H1 (cell line): ENCODE measurements at regions not wholly inside any gene's neighbourhood (a gene's known extent, or its start where the extent isn't known, plus 50 kb on each side); places are given as distances from the start of the nearest gene placed in this dataset.

Experiments used
- CTCF ChIA-PET: fragments of 300-600 bp; sonication (Branson Sonifier 250); formaldehyde crosslinking; loops from one replicate; lab custom pipeline; 2021; ENCODE audit not compliant: partially characterized antibody; lab: Charles Lee
- POLR2A ChIA-PET: fragments of 300-600 bp; sonication (Branson Sonifier 250); formaldehyde crosslinking; loops from one replicate; lab custom pipeline; 2021; ENCODE audit warnings: inconsistent platforms; ENCODE audit not compliant: partially characterized antibody; lab: Charles Lee
- DNase-seq, 2 experiments: peaks; one replicate each; pipeline versions ENCODE4 v3.0.0 to v3.0.0-alpha.2; 2010 to 2022; ENCODE audit warnings: low spot score in 2 of 2, low read depth in 1 of 2, mixed read lengths in 1 of 2
- FAIRE-seq: peaks from 2 replicates; lab custom pipeline; 2011; peaks lifted over from hg19 to GRCh38; lab: Jason Lieb, UNC
- H2AFZ ChIP-seq: 2 replicates; pipeline ENCODE4 v1.8.1; 2012; ENCODE audit warnings: low read length, inconsistent platforms
- H2AK5ac ChIP-seq: 2 replicates; pipeline ENCODE4 v1.6.1; 2013; ENCODE audit warnings: low read depth, low read length
- H2BK120ac ChIP-seq: replicated peaks from 2 replicates; pipeline ENCODE3; 2013; ENCODE audit warnings: low read depth, low read length, inconsistent platforms
- H2BK12ac ChIP-seq: 2 replicates; pipeline ENCODE4 v1.6.1; 2013; ENCODE audit warnings: low read depth, low read length
- H2BK15ac ChIP-seq: 2 replicates; pipeline ENCODE4 v1.6.1; 2013; ENCODE audit warnings: low read length
- H2BK20ac ChIP-seq: 2 replicates; pipeline ENCODE4 v1.6.1; 2013; ENCODE audit warnings: low read length
- H2BK5ac ChIP-seq: 2 replicates; pipeline ENCODE4 v1.6.1; 2013; ENCODE audit warnings: low read depth, low read length
- H3K14ac ChIP-seq: 2 replicates; pipeline ENCODE4 v1.6.1; 2013; ENCODE audit warnings: inconsistent platforms; ENCODE audit not compliant: insufficient read length
- H3K18ac ChIP-seq: 2 replicates; pipeline ENCODE4 v1.6.1; 2013; ENCODE audit warnings: low read length; ENCODE audit errors: extremely low read depth
- H3K23ac ChIP-seq: 2 replicates; pipeline ENCODE4 v1.6.1; 2013; ENCODE audit warnings: inconsistent platforms; ENCODE audit not compliant: insufficient read length
- H3K23me2 ChIP-seq: 2 replicates; pipeline ENCODE4 v1.6.1; 2013; ENCODE audit warnings: low read depth, low read length
- H3K27ac ChIP-seq: 2 replicates; pipeline ENCODE4 v1.6.1; 2011; ENCODE audit warnings: low read depth, low read length, inconsistent platforms
- H3K27me3 ChIP-seq, 4 experiments: replicated peaks in 1 of 4; 1 replicate in 1 of 4; 2 replicates in 3 of 4; pipeline versions ENCODE4 v1.6.1 to v1.8.1; 2011 to 2013; ENCODE audit warnings: low read length in 3 of 4, mild to moderate bottlenecking in 3 of 4, inconsistent platforms in 2 of 4, mixed read lengths in 2 of 4, moderate library complexity in 1 of 4; ENCODE audit not compliant: control insufficient read depth in 3 of 4, insufficient read depth in 3 of 4; ENCODE audit errors: extremely low read depth in 1 of 4
- H3K36me3 ChIP-seq, 4 experiments: 2 replicates each; pipeline versions ENCODE4 v1.6.1 to v1.8.1; 2011 to 2013; ENCODE audit warnings: mild to moderate bottlenecking in 4 of 4, low read length in 3 of 4, moderate library complexity in 2 of 4, control low read depth in 1 of 4, inconsistent platforms in 1 of 4; ENCODE audit not compliant: insufficient read depth in 4 of 4, control insufficient read depth in 2 of 4
- H3K4ac ChIP-seq: replicated peaks from 2 replicates; pipeline ENCODE3; 2013; ENCODE audit warnings: low read length, low read depth, mixed read lengths, inconsistent platforms; ENCODE audit not compliant: insufficient read length
- H3K4me1 ChIP-seq, 4 experiments: replicated peaks in 1 of 4; 1 replicate in 1 of 4; 2 replicates in 3 of 4; pipeline versions ENCODE4 v1.6.1 to v1.8.1; 2011 to 2013; ENCODE audit warnings: low read length in 3 of 4, inconsistent platforms in 2 of 4, mixed read lengths in 1 of 4; ENCODE audit not compliant: insufficient read depth in 4 of 4, control insufficient read depth in 3 of 4
- H3K4me2 ChIP-seq, 2 experiments: 2 replicates each; pipeline versions ENCODE4 v1.6.1 to v1.8.1; 2011 to 2013; ENCODE audit warnings: low read depth in 2 of 2, low read length in 2 of 2, control low read depth in 1 of 2, inconsistent platforms in 1 of 2, mild to moderate bottlenecking in 1 of 2; ENCODE audit not compliant: insufficient read depth in 1 of 2
- H3K4me3 ChIP-seq, 4 experiments: fragments of 200-600, 300-600 bp in 1 of 4; sonication (generic), shearing (Covaris generic), sonication (Bioruptor Twin) in 1 of 4; 2 replicates each; pipeline versions ENCODE4 v1.5.1 to v1.8.1; 2011 to 2016; ENCODE audit warnings: low read length in 4 of 4, low read depth in 3 of 4, control low read depth in 2 of 4, inconsistent platforms in 2 of 4, mild to moderate bottlenecking in 2 of 4, mixed read lengths in 1 of 4, moderate library complexity in 1 of 4; ENCODE audit not compliant: insufficient read depth in 2 of 4; ENCODE audit errors: extremely low read depth in 1 of 4
- H3K56ac ChIP-seq: replicated peaks from 2 replicates; pipeline ENCODE3; 2013; ENCODE audit warnings: low read depth, mild to moderate bottlenecking, mixed read lengths, low read length, inconsistent platforms; ENCODE audit not compliant: insufficient read length
- H3K79me1 ChIP-seq: 2 replicates; pipeline ENCODE4 v1.6.1; 2013; ENCODE audit warnings: low read depth, low read length, control low read depth
- H3K79me2 ChIP-seq, 2 experiments: 2 replicates each; pipeline versions ENCODE4 v1.6.1 to v1.8.1; 2012 to 2013; ENCODE audit warnings: low read length in 2 of 2, mild to moderate bottlenecking in 2 of 2, inconsistent platforms in 1 of 2; ENCODE audit not compliant: insufficient read depth in 2 of 2, control insufficient read depth in 1 of 2
- H3K9ac ChIP-seq, 4 experiments: replicated peaks in 1 of 4; 1 replicate in 1 of 4; 2 replicates in 3 of 4; pipeline versions ENCODE4 v1.6.1 to v1.8.1; 2011 to 2013; ENCODE audit warnings: low read depth in 3 of 4, low read length in 3 of 4, control low read depth in 2 of 4, mild to moderate bottlenecking in 2 of 4, moderate library complexity in 2 of 4, inconsistent platforms in 1 of 4; ENCODE audit errors: extremely low read depth in 1 of 4
- H3K9me3 ChIP-seq, 2 experiments: 2 replicates each; pipeline versions ENCODE4 v1.6.1 to v1.8.1; 2012 to 2013; ENCODE audit warnings: mild to moderate bottlenecking in 2 of 2, moderate library complexity in 2 of 2, control low read depth in 1 of 2, inconsistent platforms in 1 of 2, low read depth in 1 of 2, low read length in 1 of 2, mixed read lengths in 1 of 2; ENCODE audit not compliant: insufficient read depth in 2 of 2
- H4K20me1 ChIP-seq, 2 experiments: replicated peaks in 1 of 2; 2 replicates each; pipeline versions ENCODE3 to v1.8.1; 2011 to 2013; ENCODE audit warnings: inconsistent platforms in 2 of 2, low read length in 2 of 2, mild to moderate bottlenecking in 1 of 2; ENCODE audit not compliant: insufficient read depth in 2 of 2, control insufficient read depth in 1 of 2
- H4K5ac ChIP-seq: 2 replicates; pipeline ENCODE4 v1.6.1; 2013; ENCODE audit warnings: low read length, low read depth, mixed read lengths, inconsistent platforms; ENCODE audit not compliant: insufficient read length
- H4K8ac ChIP-seq: 2 replicates; pipeline ENCODE4 v1.8.0; 2013; ENCODE audit warnings: mild to moderate bottlenecking, moderate library complexity, low read length, inconsistent platforms; ENCODE audit not compliant: insufficient read depth; ENCODE audit errors: extremely low read depth
- H4K91ac ChIP-seq: replicated peaks from 2 replicates; pipeline ENCODE3; 2013; ENCODE audit warnings: low read length, mixed read lengths, inconsistent platforms; ENCODE audit not compliant: insufficient read length
- BRCA1 ChIP-seq: IDR thresholded peaks from 2 replicates; pipeline ENCODE4 v1.6.1; 2012; ENCODE audit warnings: low read depth, low read length, improper control_type of control experiment
- CEBPB ChIP-seq: IDR thresholded peaks from 2 replicates; pipeline ENCODE4 v1.6.1; 2012; ENCODE audit warnings: low read depth, low read length
- CHD2 ChIP-seq: IDR thresholded peaks from 2 replicates; pipeline ENCODE4 v1.6.1; 2012; ENCODE audit warnings: low read length, improper control_type of control experiment
- CTBP2 ChIP-seq: IDR thresholded peaks from 2 replicates; pipeline ENCODE4 v1.7.0; 2011; ENCODE audit warnings: borderline replicate concordance, mild to moderate bottlenecking, moderate library complexity, mixed read lengths, low read length; ENCODE audit not compliant: insufficient read depth, insufficient read length
- CTCF ChIP-seq, 3 experiments: IDR thresholded peaks; 1 replicate in 2 of 3; 2 replicates in 1 of 3; pipeline versions ENCODE4 v1.5.1 to v1.6.1; 2011; ENCODE audit warnings: low read length in 3 of 3, mild to moderate bottlenecking in 3 of 3, inconsistent platforms in 2 of 3, low read depth in 1 of 3, moderate library complexity in 1 of 3; ENCODE audit not compliant: insufficient read depth in 1 of 3; ENCODE audit errors: control extremely low read depth in 1 of 3
- RAD21 ChIP-seq, 2 experiments: IDR thresholded peaks in 1 of 2; conservative IDR thresholded peaks in 1 of 2; 2 replicates each; pipeline ENCODE4 v1.6.1; 2011; ENCODE audit warnings: low read depth in 2 of 2, low read length in 2 of 2, improper control_type of control experiment in 1 of 2, inconsistent platforms in 1 of 2, mild to moderate bottlenecking in 1 of 2, moderate library complexity in 1 of 2
- whole genome bisulfite sequencing, 2 experiments: shearing (Covaris generic) in 1 of 2; methylation state at CpG; one replicate each; pipeline versions ENCODE4 v1.1.6 to v1.1.7; 2013 to 2015; ENCODE audit warnings: low lambda C conversion rate in 2 of 2, mixed read lengths in 2 of 2, inconsistent platforms in 1 of 2, low coverage in 1 of 2, missing lambda C conversion rate in 1 of 2; ENCODE audit not compliant: insufficient replicate concordance in 2 of 2, insufficient coverage in 1 of 2, insufficient read length in 1 of 2; ENCODE audit errors: extremely low coverage in 1 of 2, missing lambda C conversion rate in 1 of 2; 5-methylcytosine and 5-hydroxymethylcytosine counted together

GRCh38 chr2:198717451-198717850, 740.3 kb downstream of the SATB2 start:
- Histone ChIP-seq H3K79me1 (no peaks in the 10 kb centered on the region), H2BK20ac (no peak overlapping the region), H4K91ac (no peak overlapping the region), H3K27ac (no peak overlapping the region), H3K27me3 (no peaks in the 10 kb centered on the region), H4K8ac (no peak overlapping the region), H3K23ac (no peak overlapping the region), H2BK15ac (no peak overlapping the region), H2AFZ (no peak overlapping the region), H3K23me2 (no peaks in the 10 kb centered on the region), H3K4me1 (no peaks in the 10 kb centered on the region), H3K56ac (no peak overlapping the region), H3K9me3 (no peaks in the 10 kb centered on the region), H3K79me2 (no peaks in the 10 kb centered on the region), H4K20me1 (no peaks in the 10 kb centered on the region), H3K4me3 (no peak overlapping the region), H2BK120ac (no peak overlapping the region), H3K36me3 (no peaks in the 10 kb centered on the region), H2BK12ac (no peak overlapping the region), H3K4ac (no peak overlapping the region), H4K5ac (no peak overlapping the region), H3K18ac (no peak overlapping the region), H3K14ac (no peak overlapping the region), H3K4me2 (no peak overlapping the region), H2BK5ac (no peak overlapping the region), H2AK5ac (no peak overlapping the region), H3K9ac (no peak overlapping the region)
- TF ChIP-seq BRCA1 (no peak), CHD2 (no peak), CTCF (IDR thresholded peaks at IDR 0.05; ENCODE audit: control extremely low read depth in 1 of 3, insufficient read depth in 1 of 3, low read depth in 1 of 3, low read length in 3 of 3) (peak in 2 of 3 experiments; percentile 9 to 35; a peak in 2 of 4 replicates), CEBPB (no peak), CTBP2 (no peak), RAD21 (IDR thresholded peaks at IDR 0.05 in 1 of 2, conservative IDR thresholded peaks at IDR 0.05 in 1 of 2; ENCODE audit: low read depth in 2 of 2, low read length in 2 of 2) (peak; percentile 37 to 46; a peak in 3 of 4 replicates)
- 88% methylated on average over 2 of the region's 2 CpGs; no CpG with 5 or more reads in 1 of the 2 experiments for WGBS, 2 experiments
- ChIA-PET CTCF (interaction anchor here (0.8 to 1.0 kb wide), 3 partner anchors 69 to 771 kb away, joined by 3 to 4 read pairs (median 3); no protein-coding TSS in a partner anchor), POLR2A (no interaction called here)
- no peak for DNase-seq
- no peak for FAIRE-seq
